ENCODE measurements at regions not wholly inside any gene's neighbourhood (a gene's known extent, or its start where the extent isn't known, plus 50 kb on each side); places are given as distances from the start of the nearest gene placed in this dataset.

GRCh38 chr15:93646193-93646592 is 557.2 kb upstream of the RGMA start:
- TF ChIP-seq CTCF (IDR thresholded peaks at IDR 0.05) (no peak), POLR2A (IDR thresholded peaks at IDR 0.05) (no peak)

Data from uterus (tissue), 2 donors.